Vagina (tissue), 2 donors: ENCODE measurements at regions not wholly inside any gene's neighbourhood (a gene's known extent, or its start where the extent isn't known, plus 50 kb on each side); places are given as distances from the start of the nearest gene placed in this dataset.

Experiments used
- CTCF ChIP-seq, 3 experiments: fragments of 450-650 bp in 2 of 3; fragments of 200-600 bp in 1 of 3; sonication (generic) in 1 of 3; IDR thresholded peaks; one replicate each; pipeline ENCODE4 v1.5.1; 2017 to 2019; ENCODE audit warnings: antibody characterized with exemption in 3 of 3, mild to moderate bottlenecking in 2 of 3, moderate library complexity in 2 of 3
- POLR2A ChIP-seq, 2 donors: fragments of 450-650 bp; IDR thresholded peaks; one replicate each; pipeline ENCODE4 v1.6.1; 2017; ENCODE audit warnings: antibody characterized with exemption in 2 of 2, mild to moderate bottlenecking in 2 of 2, moderate library complexity in 2 of 2

- no peak for TF ChIP-seq POLR2A (IDR thresholded peaks at IDR 0.05)
- TF ChIP-seq CTCF (IDR thresholded peaks at IDR 0.05) = no peak
These were observed 324.0 kb upstream of the TMEM132C start for GRCh38 chr12:127942981-127943380.
